Stimulated activated CD8-positive, alpha-beta memory T cell treated with anti-CD3 and anti-CD28 coated beads, Interleukin-7, amount 100 ng/mL, for 1 hour (primary cell): ENCODE measurements at regions not wholly inside any gene's neighbourhood (a gene's known extent, or its start where the extent isn't known, plus 50 kb on each side); places are given as distances from the start of the nearest gene placed in this dataset.
"Not testable (repeated sequence)": the region's sequence is repeated elsewhere in the genome, so short reads cannot be mapped to it uniquely, and the experiment has no call there.

ENCODE experiments used
- DNase-seq, 2 donors: peaks; one replicate each; pipeline ENCODE4 v3.0.0-alpha.2; 2020; ENCODE audit warnings: low read depth in 2 of 2

GRCh38 chr2:7844414-7844965, 837.4 kb upstream of the ID2 start:
- no peak for DNase-seq

- no peak for DNase-seq
Measured at GRCh38 chr2:7845332-7845731, 836.5 kb upstream of the ID2 start.

GRCh38 chr2:7846607-7847006, 835.2 kb upstream of the ID2 start:
- no peak for DNase-seq

- DNase-seq = no peak
Measured at GRCh38 chr2:7847321-7847720, 834.5 kb upstream of the ID2 start.

GRCh38 chr2:7849027-7849426, 832.8 kb upstream of the ID2 start:
- no peak for DNase-seq

GRCh38 chr2:7849531-7849930, 832.3 kb upstream of the ID2 start:
- DNase-seq = no peak

- no peak for DNase-seq
Measured at GRCh38 chr2:7852546-7852945, 829.3 kb upstream of the ID2 start.

- DNase-seq = no peak
Measured at GRCh38 chr2:7857904-7858303, 824.0 kb upstream of the ID2 start.

GRCh38 chr2:7858624-7859023, 823.2 kb upstream of the ID2 start:
- no peak for DNase-seq

GRCh38 chr2:7860693-7861092, 821.2 kb upstream of the ID2 start:
- DNase-seq = no peak

GRCh38 chr2:7861910-7862702, 819.8 kb upstream of the ID2 start:
- no peak for DNase-seq

GRCh38 chr2:7866104-7866503, 815.8 kb upstream of the ID2 start:
- DNase-seq = no peak

- no peak for DNase-seq
Measured at GRCh38 chr2:7866825-7867224, 815.0 kb upstream of the ID2 start.

GRCh38 chr2:7867867-7868266, 814.0 kb upstream of the ID2 start:
- no peak for DNase-seq

- DNase-seq = no peak
Measured at GRCh38 chr2:7868836-7869235, 813.0 kb upstream of the ID2 start.

GRCh38 chr2:7876445-7876844, 805.4 kb upstream of the ID2 start:
- DNase-seq = not testable (repeated sequence)

GRCh38 chr2:7878266-7878665, 803.6 kb upstream of the ID2 start:
- not testable (repeated sequence) for DNase-seq

GRCh38 chr2:7878786-7879482, 802.9 kb upstream of the ID2 start:
- DNase-seq = no peak

GRCh38 chr2:7879483-7879835, 802.4 kb upstream of the ID2 start:
- no peak for DNase-seq

GRCh38 chr2:7880126-7880525, 801.7 kb upstream of the ID2 start:
- no peak for DNase-seq

GRCh38 chr2:7880566-7880965, 801.3 kb upstream of the ID2 start:
- DNase-seq = no peak

GRCh38 chr2:7881063-7881462, 800.8 kb upstream of the ID2 start:
- no peak for DNase-seq

GRCh38 chr2:7881466-7881865, 800.4 kb upstream of the ID2 start:
- DNase-seq = no peak
